SK-N-MC (cell line): ENCODE measurements at regions not wholly inside any gene's neighbourhood (a gene's known extent, or its start where the extent isn't known, plus 50 kb on each side); places are given as distances from the start of the nearest gene placed in this dataset.

Source experiments
- DNase-seq: peaks from one replicate; pipeline ENCODE4 v3.0.0-alpha.2; 2011; ENCODE audit warnings: low read depth, low spot score
- H3K27ac ChIP-seq: fragments of 200-600 bp; sonication (generic); 2 replicates; pipeline ENCODE4 v1.5.1; 2016; ENCODE audit warnings: mixed run types
- H3K36me3 ChIP-seq: fragments of 200-600 bp; sonication (generic); 2 replicates; pipeline ENCODE4 v1.6.1; 2017; ENCODE audit warnings: antibody characterized with exemption, low read length, mixed read lengths; ENCODE audit not compliant: insufficient read depth
- H3K4me3 ChIP-seq: fragments of 200-600 bp; sonication (generic); 2 replicates; pipeline ENCODE4 v1.5.1; 2016
- H3K9ac ChIP-seq: fragments of 200-600 bp; sonication (generic); 2 replicates; pipeline ENCODE4 v1.8.0; 2017; ENCODE audit warnings: mixed run types, mixed read lengths; ENCODE audit not compliant: insufficient read length
- H3K9me3 ChIP-seq: fragments of 200-600 bp; sonication (generic); 2 replicates; pipeline ENCODE4 v1.6.1; 2017; ENCODE audit warnings: low read depth, mild to moderate bottlenecking, antibody characterized with exemption, low read length, moderate library complexity, mixed read lengths
- EZH2 ChIP-seq: fragments of 200-600 bp; sonication (generic); IDR thresholded peaks from one replicate; pipeline ENCODE4 v1.6.1; 2017; ENCODE audit warnings: antibody characterized with exemption
- FOXP2 ChIP-seq: optimal IDR thresholded peaks from 2 replicates; pipeline ENCODE3; 2011; ENCODE audit warnings: mild to moderate bottlenecking, moderate library complexity; ENCODE audit not compliant: insufficient read depth; ENCODE audit errors: extremely low read length, control extremely low read depth
- POLR2AphosphoS5 ChIP-seq: IDR thresholded peaks from 2 replicates; pipeline ENCODE4 v1.6.1; 2012; ENCODE audit warnings: mild to moderate bottlenecking, low read depth, low read length, borderline replicate concordance

GRCh38 chr4:152099061-152099425 is 338.2 kb upstream of the GATB start:
- H3K4me3 ChIP-seq, result no peak overlapping the region
- TF ChIP-seq FOXP2, result no peak
- TF ChIP-seq EZH2, result no peak
- no peak for TF ChIP-seq POLR2AphosphoS5
- no peak for DNase-seq
- no peak overlapping the region for H3K27ac ChIP-seq
- no peaks in the 10 kb centered on the region for H3K9me3 ChIP-seq
- no peak overlapping the region for H3K9ac ChIP-seq
- H3K36me3 ChIP-seq, result no peaks in the 10 kb centered on the region

- Histone ChIP-seq H3K27ac (no peak overlapping the region), H3K9ac (no peak overlapping the region), H3K4me3 (no peak overlapping the region), H3K36me3 (no peaks in the 10 kb centered on the region), H3K9me3 (no peaks in the 10 kb centered on the region)
- TF ChIP-seq POLR2AphosphoS5, result no peak
- DNase-seq, result no peak
These were observed 337.7 kb upstream of the GATB start for GRCh38 chr4:152098365-152099060.

GRCh38 chr4:152097371-152097770 is 336.6 kb upstream of the GATB start:
- Histone ChIP-seq H3K9ac (no peak overlapping the region), H3K36me3 (no peaks in the 10 kb centered on the region), H3K4me3 (no peak overlapping the region), H3K9me3 (no peaks in the 10 kb centered on the region), H3K27ac (no peak overlapping the region)
- no peak for TF ChIP-seq EZH2
- TF ChIP-seq POLR2AphosphoS5, result no peak
- no peak for TF ChIP-seq FOXP2
- DNase-seq, result no peak

GRCh38 chr4:152095701-152096070 is 334.9 kb upstream of the GATB start:
- TF ChIP-seq EZH2 (no peak), POLR2AphosphoS5 (no peak), FOXP2 (no peak)
- no peaks in the 10 kb centered on the region for H3K9me3 ChIP-seq
- no peaks in the 10 kb centered on the region for H3K36me3 ChIP-seq
- no peak for DNase-seq
- H3K27ac ChIP-seq, result no peak overlapping the region
- no peak overlapping the region for H3K9ac ChIP-seq
- no peak overlapping the region for H3K4me3 ChIP-seq

DNA sequence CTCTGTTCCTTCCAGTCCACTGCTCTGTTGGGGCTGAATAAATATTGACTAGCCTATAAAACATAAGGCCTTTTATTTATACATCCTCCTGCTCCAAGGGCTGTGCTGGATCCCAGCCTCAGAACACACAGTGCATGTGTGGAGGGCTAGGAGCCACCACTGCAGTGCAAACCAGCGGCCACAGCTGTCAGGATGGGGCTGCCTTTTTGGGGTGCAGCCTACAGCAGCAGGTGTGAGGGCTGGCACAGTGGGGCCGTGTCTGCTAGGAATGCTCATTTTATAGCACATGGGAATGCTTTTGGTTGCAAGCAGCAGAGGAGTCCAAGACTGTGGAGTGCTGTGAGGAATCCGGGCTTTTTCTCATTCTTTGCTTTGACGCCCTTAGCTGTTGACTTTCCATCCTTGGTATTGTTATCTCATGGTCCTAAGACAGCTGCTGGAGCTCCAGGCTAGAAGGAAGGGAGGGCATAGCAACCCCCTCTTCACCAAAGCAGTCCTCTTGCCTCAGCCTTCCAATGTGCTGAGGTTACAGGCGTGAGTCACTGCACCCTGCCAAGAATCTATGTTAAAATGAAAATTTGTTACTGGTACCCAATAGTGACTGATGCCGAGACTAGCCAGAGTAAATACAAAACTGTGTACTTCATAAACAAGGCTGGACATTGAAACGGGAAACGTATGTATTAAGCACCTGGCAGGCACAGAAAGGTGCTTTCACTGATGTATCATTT is 334.3 kb upstream of the GATB start:
- no peak overlapping the region for H3K27ac ChIP-seq
- no peak for DNase-seq

DNA sequence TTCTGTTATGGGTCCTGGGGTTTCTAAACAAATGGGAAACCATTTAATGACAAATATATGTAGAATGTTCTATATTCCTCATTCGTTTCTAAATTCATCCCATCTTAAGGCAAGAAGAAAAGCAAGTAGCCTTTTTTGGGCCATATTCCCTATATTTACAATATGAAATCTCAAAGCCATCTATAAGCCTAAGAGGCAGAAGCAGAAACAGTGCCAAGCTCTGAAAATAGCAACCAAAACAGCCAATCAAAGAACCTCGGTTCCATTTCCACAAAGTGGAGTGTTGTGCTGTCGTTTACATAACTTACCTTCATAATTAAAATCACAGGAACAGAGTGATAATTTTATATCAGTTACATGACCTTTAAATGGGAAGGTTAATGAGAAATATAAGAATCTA is 330.6 kb upstream of the GATB start:
- Histone ChIP-seq H3K9me3 (no peaks in the 10 kb centered on the region), H3K27ac (no peak overlapping the region), H3K4me3 (no peak overlapping the region), H3K9ac (no peak overlapping the region), H3K36me3 (no peaks in the 10 kb centered on the region)
- DNase-seq, result no peak
- TF ChIP-seq POLR2AphosphoS5 (no peak), EZH2 (no peak), FOXP2 (no peak)

More for the DNA sequence above, 334.3 kb upstream of the GATB start:
- no peak for TF ChIP-seq POLR2AphosphoS5
- TF ChIP-seq EZH2, result no peak
- TF ChIP-seq FOXP2, result no peak
- Histone ChIP-seq H3K36me3 (no peaks in the 10 kb centered on the region), H3K4me3 (no peak overlapping the region), H3K9me3 (no peaks in the 10 kb centered on the region), H3K9ac (no peak overlapping the region)

GRCh38 chr4:152090543-152090942 is 329.7 kb upstream of the GATB start:
- no peak overlapping the region for H3K9ac ChIP-seq
- no peaks in the 10 kb centered on the region for H3K36me3 ChIP-seq
- no peak for DNase-seq
- H3K9me3 ChIP-seq, result no peaks in the 10 kb centered on the region
- H3K4me3 ChIP-seq, result no peak overlapping the region
- H3K27ac ChIP-seq, result no peak overlapping the region
- TF ChIP-seq POLR2AphosphoS5, result no peak
- no peak for TF ChIP-seq FOXP2
- TF ChIP-seq EZH2, result no peak

DNA sequence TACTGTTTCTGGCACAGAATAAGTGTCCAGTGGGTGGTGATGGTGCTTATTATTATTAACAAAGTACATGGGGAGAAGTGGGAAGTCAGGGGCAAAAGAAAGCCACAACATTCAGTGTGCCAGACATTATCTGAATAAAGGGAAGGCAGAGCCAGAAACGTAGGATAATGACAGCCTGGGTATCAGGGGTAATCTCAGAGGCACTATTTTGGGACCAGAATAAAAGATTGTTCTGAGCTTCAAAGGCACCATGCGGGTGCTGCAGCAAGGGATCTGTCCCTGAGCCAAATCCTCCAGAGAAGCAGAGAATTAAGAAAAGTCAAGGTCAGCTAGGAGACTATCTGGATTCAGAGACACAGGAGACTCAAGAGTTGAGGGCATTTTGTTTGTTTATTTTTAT is 328.8 kb upstream of the GATB start:
- no peaks in the 10 kb centered on the region for H3K36me3 ChIP-seq
- no peak overlapping the region for H3K9ac ChIP-seq
- no peak overlapping the region for H3K27ac ChIP-seq
- no peak overlapping the region for H3K4me3 ChIP-seq
- H3K9me3 ChIP-seq, result no peaks in the 10 kb centered on the region
- TF ChIP-seq POLR2AphosphoS5 (no peak), EZH2 (no peak), FOXP2 (no peak)
- DNase-seq, result no peak

DNA sequence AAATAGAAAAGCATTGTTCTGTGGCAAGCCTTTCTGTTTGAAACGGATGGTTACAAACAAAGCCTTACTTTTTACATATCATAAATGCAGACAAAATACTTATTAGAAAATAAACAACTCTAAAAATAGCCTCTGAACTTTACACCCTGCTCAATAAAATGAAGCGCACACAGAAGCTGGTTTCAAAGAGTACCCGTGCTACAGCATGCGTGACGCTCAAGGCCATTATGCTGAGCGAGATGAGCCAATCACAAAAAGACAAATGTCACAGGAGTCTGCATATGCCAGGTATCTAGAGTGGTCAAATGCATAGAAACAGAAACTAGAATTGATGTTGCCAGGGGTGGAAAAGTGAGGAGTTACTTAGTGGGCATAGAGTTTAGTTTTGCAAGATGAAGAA is 326.5 kb upstream of the GATB start:
- Histone ChIP-seq H3K9me3 (no peaks in the 10 kb centered on the region), H3K36me3 (no peaks in the 10 kb centered on the region), H3K9ac (no peak overlapping the region), H3K4me3 (no peak overlapping the region), H3K27ac (no peak overlapping the region)
- DNase-seq, result no peak
- no peak for TF ChIP-seq EZH2
- no peak for TF ChIP-seq POLR2AphosphoS5
- TF ChIP-seq FOXP2, result no peak
